ENCODE measurements at regions not wholly inside any gene's neighbourhood (a gene's known extent, or its start where the extent isn't known, plus 50 kb on each side); places are given as distances from the start of the nearest gene placed in this dataset.
"Not testable (repeated sequence)": the region's sequence is repeated elsewhere in the genome, so short reads cannot be mapped to it uniquely, and the experiment has no call there.

GRCh38 chr9:75487856-75488718, 399.8 kb downstream of the OSTF1 start:
- DNase-seq (ENCODE audit: low spot score) = no peak
- Histone ChIP-seq H3K4me3 (no peak overlapping the region), H3K27ac (no peak overlapping the region)
- no peak for TF ChIP-seq CTCF (IDR thresholded peaks at IDR 0.05)

- H3K27ac ChIP-seq = no peak overlapping the region
- no peak for TF ChIP-seq CTCF (IDR thresholded peaks at IDR 0.05)
- no peak for DNase-seq (ENCODE audit: low spot score)
- no peak overlapping the region for H3K4me3 ChIP-seq
Measured at GRCh38 chr9:75488719-75489110, 400.4 kb downstream of the OSTF1 start.

DNA sequence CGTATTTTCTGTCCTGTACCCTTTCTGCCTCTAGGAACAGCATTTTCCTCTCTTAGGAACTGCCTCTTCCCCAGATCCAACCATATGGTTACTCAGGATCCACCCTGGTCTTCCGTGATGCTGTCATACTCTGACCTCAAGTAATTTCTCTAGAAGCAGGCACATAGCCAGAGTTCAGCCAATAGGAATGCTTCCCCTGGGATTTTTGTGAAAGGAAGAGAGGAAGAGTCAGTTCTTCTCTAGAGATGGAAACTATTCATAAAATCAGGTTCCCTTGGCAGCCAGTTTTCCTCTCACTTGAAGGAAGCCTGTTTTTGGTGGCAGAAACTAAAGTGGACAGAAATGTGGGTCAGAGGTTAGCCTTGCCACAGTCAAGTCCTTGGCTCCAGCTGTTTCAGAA, 400.1 kb upstream of the PCSK5 start:
- TF ChIP-seq CTCF (IDR thresholded peaks at IDR 0.05) = no peak
- no peak for DNase-seq (ENCODE audit: low spot score)
- Histone ChIP-seq H3K27ac (peak overlapping the region in 1 of 2 donors; percentile 55), H3K4me3 (no peak overlapping the region)

GRCh38 chr9:75491533-75491932, 398.9 kb upstream of the PCSK5 start:
- no peak overlapping the region for H3K27ac ChIP-seq
- TF ChIP-seq CTCF (IDR thresholded peaks at IDR 0.05) = no peak
- no peak for DNase-seq (ENCODE audit: low spot score)
- no peak overlapping the region for H3K4me3 ChIP-seq

GRCh38 chr9:75499812-75500211, 390.7 kb upstream of the PCSK5 start:
- no peak for DNase-seq (ENCODE audit: low spot score)
- Histone ChIP-seq H3K4me3 (no peak overlapping the region), H3K27ac (no peak overlapping the region)
- no peak for TF ChIP-seq CTCF (IDR thresholded peaks at IDR 0.05)

DNA sequence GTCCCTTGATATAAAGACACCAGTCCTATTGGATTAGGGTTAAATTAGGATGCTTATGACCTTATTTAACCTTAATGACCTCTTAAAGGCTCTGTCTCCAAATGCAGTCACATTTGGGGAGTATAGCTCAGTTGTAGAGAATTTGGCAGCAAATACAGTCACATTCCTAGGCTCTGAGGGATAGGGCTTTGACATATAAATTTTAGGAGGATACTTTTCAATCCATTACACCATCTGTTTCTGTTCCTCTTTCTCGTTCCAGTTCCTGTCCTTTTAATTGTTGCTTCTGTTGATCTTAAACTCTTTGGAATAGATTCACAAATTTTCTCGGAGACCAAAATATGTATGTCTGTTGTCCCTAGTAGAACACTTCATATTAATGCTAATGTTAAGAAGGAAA, 390.0 kb upstream of the PCSK5 start:
- no peak for DNase-seq (ENCODE audit: low spot score)
- no peak for TF ChIP-seq CTCF (IDR thresholded peaks at IDR 0.05)
- Histone ChIP-seq H3K27ac (no peak overlapping the region), H3K4me3 (no peak overlapping the region)

DNA sequence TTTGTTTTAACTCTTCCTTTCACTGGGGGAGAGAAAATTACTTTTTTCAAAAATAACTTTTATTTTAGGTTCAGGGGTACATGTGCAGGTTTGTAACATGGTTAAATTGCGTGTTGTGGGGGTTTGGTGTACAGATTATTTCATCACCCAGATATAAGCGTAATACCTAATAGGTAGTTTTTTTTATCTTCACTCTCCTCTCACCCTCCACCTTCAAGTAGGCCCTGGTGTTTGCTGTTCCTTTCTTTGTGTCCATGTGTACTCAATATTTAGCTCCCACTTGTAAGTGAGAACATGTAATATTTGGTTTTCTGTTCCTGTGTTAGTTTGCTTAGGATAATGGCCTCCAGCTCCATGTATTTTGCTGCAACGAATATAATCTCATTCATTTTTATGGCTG, 389.5 kb upstream of the PCSK5 start:
- not testable (repeated sequence) for DNase-seq (ENCODE audit: low spot score); H3K27ac ChIP-seq; H3K4me3 ChIP-seq
